SK-N-SH (cell line): ENCODE measurements at regions not wholly inside any gene's neighbourhood (a gene's known extent, or its start where the extent isn't known, plus 50 kb on each side); places are given as distances from the start of the nearest gene placed in this dataset.

Experiments used
- CHD2 ChIP-seq: fragments of 150-350 bp; IDR thresholded peaks from 2 replicates; pipeline ENCODE4 v1.6.1; 2018; ENCODE audit warnings: low read length; ENCODE audit not compliant: partially characterized antibody
- CTCF ChIP-seq: fragments of 200-600 bp; sonication (generic); IDR thresholded peaks from 2 replicates; pipeline ENCODE4 v1.6.1; 2017; ENCODE audit warnings: antibody characterized with exemption, mild to moderate bottlenecking, moderate library complexity
- EZH2phosphoT487 ChIP-seq: fragments of 200-600 bp; sonication (generic); IDR thresholded peaks from 2 replicates; pipeline ENCODE4 v1.6.1; 2017; ENCODE audit warnings: low read depth, mixed run types, mild to moderate bottlenecking, antibody characterized with exemption, moderate library complexity, borderline replicate concordance
- MEF2A ChIP-seq: IDR thresholded peaks from 2 replicates; pipeline ENCODE4 v1.4.0; 2012; ENCODE audit warnings: low read depth, borderline replicate concordance
- RAD21 ChIP-seq: IDR thresholded peaks from 2 replicates; pipeline ENCODE4 v1.6.1; 2012; ENCODE audit warnings: mild to moderate bottlenecking, low read length
- RCOR1 ChIP-seq: fragments of 150-350 bp; IDR thresholded peaks from 2 replicates; pipeline ENCODE4 v1.6.1; 2017; ENCODE audit warnings: antibody characterized with exemption, low read length
- RXRA ChIP-seq: IDR thresholded peaks from 2 replicates; pipeline ENCODE4 v1.4.0; 2012; ENCODE audit warnings: low read depth, mild to moderate bottlenecking, borderline replicate concordance
- SIN3A ChIP-seq: IDR thresholded peaks from 2 replicates; pipeline ENCODE4 v1.6.1; 2012; ENCODE audit warnings: low read depth, mild to moderate bottlenecking, low read length, moderate library complexity, borderline replicate concordance
- SMC3 ChIP-seq: IDR thresholded peaks from 2 replicates; pipeline ENCODE4 v1.6.1; 2012; ENCODE audit warnings: low read depth, low read length, improper control_type of control experiment
- TAF1 ChIP-seq: IDR thresholded peaks from 2 replicates; pipeline ENCODE4 v1.6.1; 2012; ENCODE audit warnings: low read depth, mild to moderate bottlenecking, low read length, moderate library complexity, borderline replicate concordance
- TF ChIP-seq, protein P1 (sequence below): IDR thresholded peaks from 2 replicates; pipeline ENCODE4 v1.6.1; 2012; ENCODE audit warnings: mild to moderate bottlenecking, low read depth, low read length, moderate library complexity

GRCh38 chr5:174622067-174622466 is 102.3 kb upstream of the MSX2 start:
- TF ChIP-seq RAD21 (no peak), CHD2 (no peak), CTCF (no peak), TAF1 (no peak), RXRA (no peak), SMC3 (no peak), EZH2phosphoT487 (no peak), RCOR1 (no peak), SIN3A (no peak), MEF2A (no peak)
- TF ChIP-seq, protein P1, sequence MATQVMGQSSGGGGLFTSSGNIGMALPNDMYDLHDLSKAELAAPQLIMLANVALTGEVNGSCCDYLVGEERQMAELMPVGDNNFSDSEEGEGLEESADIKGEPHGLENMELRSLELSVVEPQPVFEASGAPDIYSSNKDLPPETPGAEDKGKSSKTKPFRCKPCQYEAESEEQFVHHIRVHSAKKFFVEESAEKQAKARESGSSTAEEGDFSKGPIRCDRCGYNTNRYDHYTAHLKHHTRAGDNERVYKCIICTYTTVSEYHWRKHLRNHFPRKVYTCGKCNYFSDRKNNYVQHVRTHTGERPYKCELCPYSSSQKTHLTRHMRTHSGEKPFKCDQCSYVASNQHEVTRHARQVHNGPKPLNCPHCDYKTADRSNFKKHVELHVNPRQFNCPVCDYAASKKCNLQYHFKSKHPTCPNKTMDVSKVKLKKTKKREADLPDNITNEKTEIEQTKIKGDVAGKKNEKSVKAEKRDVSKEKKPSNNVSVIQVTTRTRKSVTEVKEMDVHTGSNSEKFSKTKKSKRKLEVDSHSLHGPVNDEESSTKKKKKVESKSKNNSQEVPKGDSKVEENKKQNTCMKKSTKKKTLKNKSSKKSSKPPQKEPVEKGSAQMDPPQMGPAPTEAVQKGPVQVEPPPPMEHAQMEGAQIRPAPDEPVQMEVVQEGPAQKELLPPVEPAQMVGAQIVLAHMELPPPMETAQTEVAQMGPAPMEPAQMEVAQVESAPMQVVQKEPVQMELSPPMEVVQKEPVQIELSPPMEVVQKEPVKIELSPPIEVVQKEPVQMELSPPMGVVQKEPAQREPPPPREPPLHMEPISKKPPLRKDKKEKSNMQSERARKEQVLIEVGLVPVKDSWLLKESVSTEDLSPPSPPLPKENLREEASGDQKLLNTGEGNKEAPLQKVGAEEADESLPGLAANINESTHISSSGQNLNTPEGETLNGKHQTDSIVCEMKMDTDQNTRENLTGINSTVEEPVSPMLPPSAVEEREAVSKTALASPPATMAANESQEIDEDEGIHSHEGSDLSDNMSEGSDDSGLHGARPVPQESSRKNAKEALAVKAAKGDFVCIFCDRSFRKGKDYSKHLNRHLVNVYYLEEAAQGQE = no peak
